Gastrocnemius medialis (tissue), 4 donors: ENCODE measurements at regions not wholly inside any gene's neighbourhood (a gene's known extent, or its start where the extent isn't known, plus 50 kb on each side); places are given as distances from the start of the nearest gene placed in this dataset.

Experiments used
- POLR2A ChIP-seq, 2 donors: fragments of 450-650 bp; IDR thresholded peaks; one replicate each; pipeline ENCODE4 v1.6.1; 2017; ENCODE audit warnings: antibody characterized with exemption in 2 of 2, mild to moderate bottlenecking in 2 of 2, moderate library complexity in 2 of 2
- TF ChIP-seq, protein P1 (sequence below), 5 experiments: fragments of 450-650 bp in 3 of 5; fragments of 200-600 bp in 2 of 5; sonication (generic) in 2 of 5; IDR thresholded peaks in 4 of 5; conservative IDR thresholded peaks in 1 of 5; 1 replicate in 4 of 5; 2 replicates in 1 of 5; pipeline ENCODE4 v1.5.1; 2016 to 2019; ENCODE audit warnings: antibody characterized with exemption in 5 of 5, mild to moderate bottlenecking in 3 of 5, moderate library complexity in 3 of 5

DNA sequence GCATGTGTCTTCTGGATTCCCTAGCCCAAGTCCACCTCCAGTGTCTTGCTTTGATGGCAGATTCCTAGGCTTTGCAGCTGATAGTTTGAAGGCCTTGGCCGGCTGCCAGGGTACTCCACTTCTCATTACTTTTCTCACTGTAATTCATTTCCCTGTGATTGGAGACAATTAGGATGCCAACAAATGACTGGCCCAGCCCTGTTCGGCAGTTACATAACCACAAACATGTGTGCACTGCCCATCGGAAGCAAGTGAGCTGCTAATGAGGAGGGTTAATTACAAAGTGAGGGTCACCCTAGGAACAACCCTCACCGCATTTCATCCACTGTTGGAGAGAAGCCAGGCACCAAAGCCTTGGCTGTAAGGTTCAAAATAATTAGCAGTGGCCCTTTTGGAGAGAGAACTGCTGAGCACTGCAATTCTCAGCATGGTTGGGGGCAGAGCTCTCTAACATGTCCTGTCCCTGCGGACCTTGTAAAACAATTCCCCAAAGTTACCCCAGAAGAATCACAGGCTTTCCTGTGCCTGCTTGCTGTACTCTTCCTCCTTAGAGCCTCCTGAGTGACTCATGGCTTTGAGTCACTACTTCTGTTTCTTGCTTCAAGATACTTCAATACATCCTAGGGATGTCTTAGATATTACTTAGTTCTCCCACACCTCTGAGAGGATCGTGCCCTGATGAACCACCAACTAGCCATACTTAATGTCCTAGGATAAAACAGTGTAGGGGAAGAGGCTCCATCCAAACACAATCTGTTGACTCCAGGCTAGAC lies 109.7 kb upstream of the GALNT18 start:
- no peak for TF ChIP-seq POLR2A (IDR thresholded peaks at IDR 0.05)
- TF ChIP-seq, protein P1, sequence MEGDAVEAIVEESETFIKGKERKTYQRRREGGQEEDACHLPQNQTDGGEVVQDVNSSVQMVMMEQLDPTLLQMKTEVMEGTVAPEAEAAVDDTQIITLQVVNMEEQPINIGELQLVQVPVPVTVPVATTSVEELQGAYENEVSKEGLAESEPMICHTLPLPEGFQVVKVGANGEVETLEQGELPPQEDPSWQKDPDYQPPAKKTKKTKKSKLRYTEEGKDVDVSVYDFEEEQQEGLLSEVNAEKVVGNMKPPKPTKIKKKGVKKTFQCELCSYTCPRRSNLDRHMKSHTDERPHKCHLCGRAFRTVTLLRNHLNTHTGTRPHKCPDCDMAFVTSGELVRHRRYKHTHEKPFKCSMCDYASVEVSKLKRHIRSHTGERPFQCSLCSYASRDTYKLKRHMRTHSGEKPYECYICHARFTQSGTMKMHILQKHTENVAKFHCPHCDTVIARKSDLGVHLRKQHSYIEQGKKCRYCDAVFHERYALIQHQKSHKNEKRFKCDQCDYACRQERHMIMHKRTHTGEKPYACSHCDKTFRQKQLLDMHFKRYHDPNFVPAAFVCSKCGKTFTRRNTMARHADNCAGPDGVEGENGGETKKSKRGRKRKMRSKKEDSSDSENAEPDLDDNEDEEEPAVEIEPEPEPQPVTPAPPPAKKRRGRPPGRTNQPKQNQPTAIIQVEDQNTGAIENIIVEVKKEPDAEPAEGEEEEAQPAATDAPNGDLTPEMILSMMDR (IDR thresholded peaks at IDR 0.05 in 4 of 5, conservative IDR thresholded peaks at IDR 0.05 in 1 of 5), result no peak
